Glutamatergic neuron (in vitro differentiated cells): ENCODE measurements at regions not wholly inside any gene's neighbourhood (a gene's known extent, or its start where the extent isn't known, plus 50 kb on each side); places are given as distances from the start of the nearest gene placed in this dataset.

Experiments
- DNase-seq: peaks from one replicate; pipeline ENCODE4 v3.0.0; 2022
- H3K27ac Mint-ChIP-seq: one replicate; pipeline ENCODE4 v1.8.0; 2020; ENCODE audit warnings: mild to moderate bottlenecking, mixed read lengths, inconsistent platforms; ENCODE audit not compliant: unreplicated experiment
- H3K27me3 Mint-ChIP-seq: one replicate; pipeline ENCODE4 v1.8.0; 2020; ENCODE audit warnings: mild to moderate bottlenecking, moderate library complexity, mixed read lengths, inconsistent platforms; ENCODE audit not compliant: unreplicated experiment
- H3K36me3 Mint-ChIP-seq: one replicate; pipeline ENCODE4 v1.8.0; 2020; ENCODE audit warnings: mild to moderate bottlenecking, mixed read lengths, inconsistent platforms; ENCODE audit not compliant: unreplicated experiment
- H3K4me1 Mint-ChIP-seq: one replicate; pipeline ENCODE4 v1.8.0; 2020; ENCODE audit warnings: mild to moderate bottlenecking, low read depth, mixed read lengths, inconsistent platforms; ENCODE audit not compliant: unreplicated experiment
- H3K4me3 Mint-ChIP-seq: one replicate; pipeline ENCODE4 v1.8.0; 2020; ENCODE audit warnings: mild to moderate bottlenecking, mixed read lengths, inconsistent platforms; ENCODE audit not compliant: unreplicated experiment
- H3K9me3 Mint-ChIP-seq: one replicate; pipeline ENCODE4 v1.8.0; 2020; ENCODE audit warnings: mild to moderate bottlenecking, moderate library complexity, mixed read lengths, inconsistent platforms; ENCODE audit not compliant: unreplicated experiment
- TF ChIP-seq, protein P1 (sequence below): fragments of 200-600 bp; sonication (generic); IDR thresholded peaks from one replicate; pipeline ENCODE4 v1.5.0; 2021; ENCODE audit not compliant: partially characterized antibody, unreplicated experiment

- DNase-seq, result no peak
- Mint-ChIP-seq H3K4me3 (no peak overlapping the region), H3K27ac (no peak overlapping the region), H3K27me3 (no peaks in the 10 kb centered on the region), H3K36me3 (no peaks in the 10 kb centered on the region), H3K9me3 (no peaks in the 10 kb centered on the region), H3K4me1 (no peaks in the 10 kb centered on the region)
- TF ChIP-seq, protein P1, sequence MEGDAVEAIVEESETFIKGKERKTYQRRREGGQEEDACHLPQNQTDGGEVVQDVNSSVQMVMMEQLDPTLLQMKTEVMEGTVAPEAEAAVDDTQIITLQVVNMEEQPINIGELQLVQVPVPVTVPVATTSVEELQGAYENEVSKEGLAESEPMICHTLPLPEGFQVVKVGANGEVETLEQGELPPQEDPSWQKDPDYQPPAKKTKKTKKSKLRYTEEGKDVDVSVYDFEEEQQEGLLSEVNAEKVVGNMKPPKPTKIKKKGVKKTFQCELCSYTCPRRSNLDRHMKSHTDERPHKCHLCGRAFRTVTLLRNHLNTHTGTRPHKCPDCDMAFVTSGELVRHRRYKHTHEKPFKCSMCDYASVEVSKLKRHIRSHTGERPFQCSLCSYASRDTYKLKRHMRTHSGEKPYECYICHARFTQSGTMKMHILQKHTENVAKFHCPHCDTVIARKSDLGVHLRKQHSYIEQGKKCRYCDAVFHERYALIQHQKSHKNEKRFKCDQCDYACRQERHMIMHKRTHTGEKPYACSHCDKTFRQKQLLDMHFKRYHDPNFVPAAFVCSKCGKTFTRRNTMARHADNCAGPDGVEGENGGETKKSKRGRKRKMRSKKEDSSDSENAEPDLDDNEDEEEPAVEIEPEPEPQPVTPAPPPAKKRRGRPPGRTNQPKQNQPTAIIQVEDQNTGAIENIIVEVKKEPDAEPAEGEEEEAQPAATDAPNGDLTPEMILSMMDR, result no peak
These were observed 119.4 kb upstream of the PRMT6 start for GRCh38 chr1:106937104-106937503.

DNA sequence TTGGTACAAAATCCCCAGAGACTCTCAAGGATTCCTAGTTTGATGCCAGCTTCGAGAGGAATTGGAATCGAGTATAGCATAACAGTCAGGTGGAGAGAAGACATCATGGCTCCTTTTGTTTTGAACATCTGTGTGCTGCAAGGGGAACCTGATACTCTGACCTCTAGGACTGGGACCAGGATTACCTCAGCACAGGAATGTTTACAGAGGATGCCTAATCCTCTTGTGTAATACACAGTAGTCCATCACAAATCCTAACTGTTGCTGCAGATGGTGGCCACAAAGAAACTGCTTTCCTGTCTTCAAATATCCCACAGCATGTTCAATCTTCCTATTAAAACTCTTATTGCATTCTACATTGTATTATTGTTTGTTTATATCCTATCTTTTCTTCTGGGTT is 111.8 kb upstream of the PRMT6 start:
- Mint-ChIP-seq H3K36me3 (no peaks in the 10 kb centered on the region), H3K27me3 (no peaks in the 10 kb centered on the region), H3K9me3 (no peaks in the 10 kb centered on the region), H3K4me3 (no peak overlapping the region), H3K4me1 (peaks cover 5% of the 10 kb centered on the region), H3K27ac (no peak overlapping the region)
- no peak for DNase-seq
- TF ChIP-seq, protein P1, result no peak

DNA sequence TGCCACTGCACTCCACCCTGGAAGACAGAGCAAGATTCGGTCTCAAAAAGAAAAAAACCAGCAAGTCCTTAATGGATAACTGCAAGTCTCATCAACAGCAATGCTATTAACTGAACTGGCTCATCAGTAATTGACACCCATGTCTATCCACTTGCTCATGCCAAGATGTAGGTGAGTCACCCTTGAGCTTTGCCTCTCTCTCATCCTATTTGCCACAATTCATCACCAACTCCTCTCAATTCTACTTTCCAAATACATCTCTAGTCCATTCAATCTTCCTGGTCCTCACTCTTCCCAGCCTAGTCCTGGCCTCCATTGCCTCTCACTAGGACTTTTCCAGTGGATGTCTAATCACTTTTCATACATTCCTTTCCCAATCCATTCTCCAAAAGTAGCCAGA is 103.7 kb upstream of the PRMT6 start:
- Mint-ChIP-seq H3K4me3 (no peak overlapping the region), H3K36me3 (no peaks in the 10 kb centered on the region), H3K27me3 (no peaks in the 10 kb centered on the region), H3K9me3 (no peaks in the 10 kb centered on the region), H3K27ac (no peak overlapping the region), H3K4me1 (peaks cover 9% of the 10 kb centered on the region)
- TF ChIP-seq, protein P1, result no peak
- no peak for DNase-seq

DNA sequence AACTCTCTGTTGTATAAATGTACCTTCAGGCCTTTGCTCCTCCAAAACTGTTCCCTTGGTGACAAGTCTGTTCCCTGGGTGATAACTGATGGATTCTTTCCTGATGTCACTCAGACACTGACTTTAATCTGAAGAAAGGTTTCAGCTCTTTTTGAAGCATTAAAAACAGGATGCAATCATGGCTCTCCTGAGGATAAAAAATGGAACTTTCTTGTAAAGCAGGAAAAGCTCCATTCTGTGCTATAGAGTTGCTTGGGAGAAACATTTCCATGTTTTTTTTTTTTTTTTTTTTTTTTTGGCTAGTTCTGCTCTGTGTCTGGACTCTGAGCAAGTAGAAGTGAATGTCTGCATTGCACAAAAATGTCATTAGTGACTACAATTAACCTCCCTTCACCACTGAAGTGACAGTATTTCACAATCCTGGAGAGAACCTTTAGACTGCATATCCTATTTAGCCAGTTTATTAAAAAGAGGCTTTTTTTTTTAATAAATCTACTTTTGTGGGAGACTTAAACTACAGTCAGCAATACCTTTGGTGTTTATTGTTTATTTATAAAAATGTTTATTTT is 101.7 kb upstream of the PRMT6 start:
- Mint-ChIP-seq H3K36me3 (no peaks in the 10 kb centered on the region), H3K27me3 (no peaks in the 10 kb centered on the region), H3K4me3 (no peak overlapping the region), H3K9me3 (no peaks in the 10 kb centered on the region), H3K4me1 (peaks cover 4% of the 10 kb centered on the region), H3K27ac (no peak overlapping the region)
- TF ChIP-seq, protein P1, result no peak
- DNase-seq, result no peak

DNA sequence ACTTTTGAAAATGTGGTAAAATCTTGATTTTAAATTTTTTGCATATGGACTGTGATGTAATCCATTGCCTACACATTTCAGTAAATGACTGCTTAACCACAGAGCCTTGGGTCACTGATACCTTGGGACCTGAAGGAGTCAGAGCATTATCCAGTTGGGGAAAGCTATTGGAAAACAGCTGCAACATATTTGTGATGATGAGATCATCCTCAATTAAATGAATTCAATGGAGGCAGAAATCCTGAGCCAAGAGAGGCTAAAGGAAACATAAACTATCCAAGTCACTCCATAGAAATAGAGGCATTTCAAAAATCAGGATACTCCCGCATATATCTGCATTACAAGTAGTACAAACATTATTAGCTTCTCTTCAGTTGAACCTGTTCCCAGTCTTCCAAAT is 99.8 kb upstream of the PRMT6 start:
- Mint-ChIP-seq H3K27me3 (no peaks in the 10 kb centered on the region), H3K9me3 (no peaks in the 10 kb centered on the region), H3K4me3 (no peak overlapping the region), H3K27ac (no peak overlapping the region), H3K4me1 (peaks cover 9% of the 10 kb centered on the region), H3K36me3 (no peaks in the 10 kb centered on the region)
- DNase-seq, result no peak
- TF ChIP-seq, protein P1, result no peak
